HL-60 (cell line): ENCODE measurements at regions not wholly inside any gene's neighbourhood (a gene's known extent, or its start where the extent isn't known, plus 50 kb on each side); places are given as distances from the start of the nearest gene placed in this dataset.

Source experiments
- CTCF ChIP-seq: IDR thresholded peaks from one replicate; pipeline ENCODE4 v1.5.1; 2011; ENCODE audit warnings: low read length, control low read depth, inconsistent platforms; ENCODE audit not compliant: insufficient read depth
- GABPA ChIP-seq: IDR thresholded peaks from 2 replicates; pipeline ENCODE4 v1.6.1; 2012; ENCODE audit warnings: low read depth
- POLR2AphosphoS5 ChIP-seq: IDR thresholded peaks from 2 replicates; pipeline ENCODE4 v1.6.1; 2012; ENCODE audit warnings: low read depth
- REST ChIP-seq: IDR thresholded peaks from 2 replicates; pipeline ENCODE4 v1.6.1; 2012; ENCODE audit warnings: low read depth; ENCODE audit not compliant: insufficient replicate concordance
- SPI1 ChIP-seq: IDR thresholded peaks from 2 replicates; pipeline ENCODE4 v1.6.1; 2012; ENCODE audit warnings: low read depth, mild to moderate bottlenecking, borderline replicate concordance

- TF ChIP-seq POLR2AphosphoS5: no peak
- TF ChIP-seq CTCF: no peak
- TF ChIP-seq REST: no peak
- no peak for TF ChIP-seq SPI1
- no peak for TF ChIP-seq GABPA
Measured at GRCh38 chr2:164060031-164060430, 324.2 kb upstream of the FIGN start.
